ENCODE measurements at regions not wholly inside any gene's neighbourhood (a gene's known extent, or its start where the extent isn't known, plus 50 kb on each side); places are given as distances from the start of the nearest gene placed in this dataset.

GRCh38 chr5:18097817-18098216 lies 463.6 kb downstream of the TAF11L14 start:
- DNase-seq (ENCODE audit: insufficient read length) (no peak), FAIRE-seq (no peak)
- TF ChIP-seq POLR2A (IDR thresholded peaks at IDR 0.05; ENCODE audit: low read depth, low read length), result no peak
- TF ChIP-seq POLR2AphosphoS5 (IDR thresholded peaks at IDR 0.05; ENCODE audit: low read depth, low read length), result no peak
- no peak for TF ChIP-seq TAF1 (IDR thresholded peaks at IDR 0.05; ENCODE audit: borderline replicate concordance, low read depth, low read length)

- no peak for DNase-seq (ENCODE audit: insufficient read length)
- no peak for FAIRE-seq
- no peak for TF ChIP-seq TAF1 (IDR thresholded peaks at IDR 0.05; ENCODE audit: borderline replicate concordance, low read depth, low read length)
- TF ChIP-seq POLR2A (IDR thresholded peaks at IDR 0.05; ENCODE audit: low read depth, low read length), result no peak
Measured at GRCh38 chr5:18098691-18099090, 464.4 kb downstream of the TAF11L14 start.

- TF ChIP-seq POLR2AphosphoS5 (IDR thresholded peaks at IDR 0.05; ENCODE audit: low read depth, low read length) (no peak), POLR2A (IDR thresholded peaks at IDR 0.05; ENCODE audit: low read depth, low read length) (no peak), TAF1 (IDR thresholded peaks at IDR 0.05; ENCODE audit: borderline replicate concordance, low read depth, low read length) (no peak)
- DNase-seq (ENCODE audit: insufficient read length) (no peak), FAIRE-seq (no peak)
Measured at GRCh38 chr5:18099261-18099660, 465.0 kb downstream of the TAF11L14 start.

- FAIRE-seq, result no peak
Measured at GRCh38 chr5:18101532-18101931, 467.3 kb downstream of the TAF11L14 start.

GRCh38 chr5:18102733-18103132 lies 468.5 kb downstream of the TAF11L14 start:
- FAIRE-seq, result no peak
- TF ChIP-seq TAF1 (IDR thresholded peaks at IDR 0.05; ENCODE audit: borderline replicate concordance, low read depth, low read length) (no peak), POLR2AphosphoS5 (IDR thresholded peaks at IDR 0.05; ENCODE audit: low read depth, low read length) (no peak)
- no peak for DNase-seq (ENCODE audit: insufficient read length)

More at GRCh38 chr5:18101532-18101931, 467.3 kb downstream of the TAF11L14 start:
- no peak for DNase-seq (ENCODE audit: insufficient read length)
- TF ChIP-seq TAF1 (IDR thresholded peaks at IDR 0.05; ENCODE audit: borderline replicate concordance, low read depth, low read length) (no peak), POLR2AphosphoS5 (IDR thresholded peaks at IDR 0.05; ENCODE audit: low read depth, low read length) (no peak), POLR2A (IDR thresholded peaks at IDR 0.05; ENCODE audit: low read depth, low read length) (no peak)

- no peak for FAIRE-seq
- no peak for DNase-seq (ENCODE audit: insufficient read length)
Measured at GRCh38 chr5:18105449-18105848, 471.2 kb downstream of the TAF11L14 start.

GRCh38 chr5:18111906-18112465 lies 477.7 kb downstream of the TAF11L14 start:
- DNase-seq (ENCODE audit: insufficient read length) (no peak), FAIRE-seq (no peak)
- TF ChIP-seq POLR2A (IDR thresholded peaks at IDR 0.05; ENCODE audit: low read depth, low read length) (no peak), POLR2AphosphoS5 (IDR thresholded peaks at IDR 0.05; ENCODE audit: low read depth, low read length) (no peak), TAF1 (IDR thresholded peaks at IDR 0.05; ENCODE audit: borderline replicate concordance, low read depth, low read length) (no peak)

More at GRCh38 chr5:18105449-18105848, 471.2 kb downstream of the TAF11L14 start:
- TF ChIP-seq POLR2A (IDR thresholded peaks at IDR 0.05; ENCODE audit: low read depth, low read length), result no peak
- TF ChIP-seq TAF1 (IDR thresholded peaks at IDR 0.05; ENCODE audit: borderline replicate concordance, low read depth, low read length), result no peak

GRCh38 chr5:18113721-18114120 lies 479.5 kb downstream of the TAF11L14 start:
- DNase-seq (ENCODE audit: insufficient read length) (no peak), FAIRE-seq (no peak)
- TF ChIP-seq POLR2A (IDR thresholded peaks at IDR 0.05; ENCODE audit: low read depth, low read length) (no peak), TAF1 (IDR thresholded peaks at IDR 0.05; ENCODE audit: borderline replicate concordance, low read depth, low read length) (no peak)

- FAIRE-seq, result no peak
- DNase-seq (ENCODE audit: insufficient read length), result no peak
- no peak for TF ChIP-seq TAF1 (IDR thresholded peaks at IDR 0.05; ENCODE audit: borderline replicate concordance, low read depth, low read length)
- TF ChIP-seq POLR2A (IDR thresholded peaks at IDR 0.05; ENCODE audit: low read depth, low read length), result no peak
- no peak for TF ChIP-seq POLR2AphosphoS5 (IDR thresholded peaks at IDR 0.05; ENCODE audit: low read depth, low read length)
Measured at GRCh38 chr5:18114151-18114757, 480.0 kb downstream of the TAF11L14 start.

- TF ChIP-seq TAF1 (IDR thresholded peaks at IDR 0.05; ENCODE audit: borderline replicate concordance, low read depth, low read length) (no peak), POLR2AphosphoS5 (IDR thresholded peaks at IDR 0.05; ENCODE audit: low read depth, low read length) (no peak), POLR2A (IDR thresholded peaks at IDR 0.05; ENCODE audit: low read depth, low read length) (no peak)
- FAIRE-seq, result no peak
- DNase-seq (ENCODE audit: insufficient read length), result no peak
Measured at GRCh38 chr5:18117968-18118367, 483.7 kb downstream of the TAF11L14 start.

GRCh38 chr5:18119156-18119785 lies 485.0 kb downstream of the TAF11L14 start:
- DNase-seq (ENCODE audit: insufficient read length) (no peak), FAIRE-seq (no peak)
- TF ChIP-seq TAF1 (IDR thresholded peaks at IDR 0.05; ENCODE audit: borderline replicate concordance, low read depth, low read length), result no peak
- TF ChIP-seq POLR2AphosphoS5 (IDR thresholded peaks at IDR 0.05; ENCODE audit: low read depth, low read length), result no peak
- TF ChIP-seq POLR2A (IDR thresholded peaks at IDR 0.05; ENCODE audit: low read depth, low read length), result no peak

GRCh38 chr5:18141222-18141621 lies 507.0 kb downstream of the TAF11L14 start:
- TF ChIP-seq POLR2A (IDR thresholded peaks at IDR 0.05; ENCODE audit: low read depth, low read length) (no peak), POLR2AphosphoS5 (IDR thresholded peaks at IDR 0.05; ENCODE audit: low read depth, low read length) (no peak), TAF1 (IDR thresholded peaks at IDR 0.05; ENCODE audit: borderline replicate concordance, low read depth, low read length) (no peak)
- FAIRE-seq (no peak), DNase-seq (ENCODE audit: insufficient read length) (no peak)

All from GM12892 (cell line).